HG03521 (cell line): ENCODE measurements at regions not wholly inside any gene's neighbourhood (a gene's known extent, or its start where the extent isn't known, plus 50 kb on each side); places are given as distances from the start of the nearest gene placed in this dataset.
"Not testable (repeated sequence)": the region's sequence is repeated elsewhere in the genome, so short reads cannot be mapped to it uniquely, and the experiment has no call there.

Experiments used
- ATAC-seq: cut with Tn5 transposase; IDR thresholded peaks from one replicate; pipeline ENCODE4 v1.9.1; 2021; ENCODE audit warnings: mild to moderate bottlenecking, moderate library complexity; ENCODE audit not compliant: unreplicated experiment

DNA sequence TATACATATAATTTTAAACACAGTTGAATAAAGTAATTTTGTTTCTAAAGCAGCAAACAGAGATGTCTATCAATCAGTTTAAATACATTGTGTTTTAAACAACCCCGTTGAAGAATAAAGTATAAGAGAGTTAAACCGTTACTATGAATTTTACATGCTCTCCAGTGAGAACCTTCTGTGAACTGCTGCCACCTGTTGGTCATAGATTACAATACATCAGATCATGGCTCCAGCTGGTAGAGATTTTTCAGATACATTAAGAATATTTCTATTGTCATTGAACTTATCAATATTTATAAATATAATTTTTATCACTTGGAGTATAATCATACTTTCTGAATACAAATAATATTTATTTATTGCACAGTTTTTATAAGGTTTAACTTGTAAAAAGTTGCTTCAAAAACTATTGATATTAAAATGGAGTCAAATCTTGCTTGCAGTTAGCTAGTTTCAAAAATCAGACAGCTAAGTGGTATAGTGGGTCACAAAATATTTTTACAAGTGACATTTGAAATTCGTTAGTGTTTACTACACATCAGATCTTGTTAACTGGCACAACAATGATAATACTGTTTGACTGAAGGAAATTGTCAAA, 561.2 kb upstream of the PHF14 start:
- no peak for ATAC-seq

DNA sequence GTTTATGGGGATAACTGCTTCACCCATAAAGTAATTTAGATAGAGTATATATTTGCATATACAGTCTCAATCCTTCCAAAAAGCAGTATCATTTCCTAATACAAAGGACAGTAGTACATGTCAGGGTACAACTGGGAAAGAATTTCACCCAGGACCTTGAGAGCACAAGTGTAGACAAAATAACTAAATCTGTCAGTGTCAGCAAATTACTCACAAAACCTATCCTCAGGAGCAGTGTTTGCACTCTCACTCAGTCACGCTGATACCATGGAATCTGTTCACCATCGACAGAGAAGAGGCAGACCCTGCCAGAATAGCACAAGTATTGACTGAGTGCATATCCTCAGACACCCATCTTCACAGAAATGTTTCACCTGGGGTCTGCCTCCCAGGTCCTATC, 554.7 kb upstream of the PHF14 start:
- no peak for ATAC-seq

DNA sequence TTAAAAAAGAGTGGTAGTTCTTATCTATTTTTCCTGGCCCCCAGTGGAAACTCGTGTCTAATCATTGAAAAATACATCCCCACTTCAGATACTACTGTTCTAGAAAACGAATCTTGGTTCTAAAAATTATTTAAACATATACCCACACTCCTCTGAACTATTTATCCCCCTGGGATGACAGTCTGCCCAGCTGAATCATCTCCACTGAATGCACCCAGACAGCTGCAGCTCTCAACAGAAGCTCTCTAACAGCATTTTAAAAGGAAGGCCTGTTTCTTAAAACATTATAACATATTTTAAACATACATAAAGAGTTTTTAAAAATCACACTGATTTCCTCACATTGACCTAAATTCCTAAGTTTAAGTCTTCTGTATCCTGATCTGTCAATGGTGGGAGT, 544.6 kb upstream of the PHF14 start:
- no peak for ATAC-seq

DNA sequence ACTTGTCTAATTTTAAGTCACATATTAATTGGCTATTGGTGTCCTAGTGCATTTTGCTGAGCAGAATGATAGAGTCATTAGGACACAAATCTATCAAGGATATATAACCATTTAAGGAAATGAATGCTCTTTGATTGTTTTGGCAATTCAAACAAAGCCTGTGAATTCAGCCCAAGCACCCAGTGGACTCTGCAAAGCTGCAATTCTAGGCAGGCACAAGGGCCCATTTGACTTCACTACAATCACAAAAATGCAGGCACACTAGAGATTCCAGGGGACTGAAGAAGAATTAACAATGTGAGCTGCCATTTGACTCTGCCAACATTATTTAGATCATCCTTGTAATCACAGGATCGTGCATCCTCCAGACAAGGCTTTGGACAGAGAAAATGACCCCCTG, 544.2 kb upstream of the PHF14 start:
- no peak for ATAC-seq

DNA sequence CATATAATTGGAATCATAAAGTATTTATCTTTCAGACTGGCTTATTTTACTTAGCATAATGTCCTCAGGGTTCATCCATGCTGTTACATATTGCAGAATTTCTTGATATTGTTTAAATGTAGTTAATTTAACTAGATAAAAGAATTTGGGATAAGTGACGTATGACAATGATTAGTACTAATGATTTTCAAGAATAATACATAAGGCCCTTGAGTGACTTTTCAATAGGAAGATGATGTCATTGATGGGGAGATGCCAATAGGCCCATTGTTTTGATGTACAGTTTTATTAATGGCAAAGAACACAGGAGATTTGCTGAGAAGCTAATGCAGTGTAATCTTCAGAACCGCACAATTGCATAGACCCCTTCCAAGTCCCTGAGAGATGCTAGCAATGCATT, 537.4 kb upstream of the PHF14 start:
- ATAC-seq = no peak

DNA sequence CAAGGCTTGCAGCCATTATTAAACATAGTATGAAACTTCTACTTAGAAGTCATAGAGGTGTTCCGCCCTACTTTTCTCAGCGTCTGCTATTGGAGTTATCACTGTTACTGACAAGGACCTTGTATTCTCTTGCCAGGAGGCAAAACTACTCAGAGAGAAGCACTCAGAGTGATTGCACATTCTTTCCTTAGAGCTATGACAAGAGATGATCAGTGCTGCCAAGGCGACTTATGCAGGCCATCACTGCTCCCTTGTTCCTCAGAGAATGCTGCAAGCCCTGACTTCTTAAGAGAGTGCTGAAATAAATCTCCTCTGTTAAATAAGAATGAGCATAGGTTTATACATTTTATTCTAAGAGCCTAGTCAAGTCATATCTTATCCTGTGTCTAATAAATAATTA, 534.6 kb upstream of the PHF14 start:
- no peak for ATAC-seq

DNA sequence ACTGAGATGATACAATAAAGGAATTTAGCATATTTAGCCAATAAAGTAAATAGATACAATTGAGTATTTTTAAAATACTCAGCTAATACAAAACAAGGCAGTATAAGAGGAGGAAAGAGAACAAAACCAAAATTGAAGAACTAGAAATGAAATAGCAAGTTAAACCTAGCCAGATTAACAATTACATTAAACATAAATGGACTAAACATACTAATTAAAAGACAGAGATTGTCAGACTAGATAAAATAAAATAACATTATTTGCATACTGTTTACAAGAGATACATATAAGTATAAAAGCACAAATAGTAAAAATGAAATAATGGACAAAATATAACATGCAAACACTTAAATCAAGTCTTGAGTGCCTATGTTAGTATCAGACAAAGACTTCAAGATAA, 517.7 kb upstream of the PHF14 start:
- no peak for ATAC-seq

DNA sequence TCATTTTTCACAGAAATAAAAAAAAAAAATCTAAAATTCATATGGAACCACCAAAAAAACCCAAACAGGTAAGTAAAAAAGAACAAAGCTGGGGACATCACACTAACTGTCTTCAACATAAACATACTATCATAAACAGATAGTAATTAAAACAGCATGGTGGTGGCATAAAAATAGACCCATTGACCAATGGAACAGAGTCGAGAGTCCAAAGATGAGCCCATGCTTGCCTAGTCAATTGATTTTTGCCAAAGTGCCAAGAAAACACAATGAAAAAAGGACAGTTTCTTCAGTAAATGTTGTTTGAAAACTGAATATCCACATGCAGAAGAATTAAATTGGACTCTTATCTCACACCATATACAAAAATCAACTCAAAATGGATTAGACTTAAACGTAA, 513.2 kb upstream of the PHF14 start:
- no peak for ATAC-seq

DNA sequence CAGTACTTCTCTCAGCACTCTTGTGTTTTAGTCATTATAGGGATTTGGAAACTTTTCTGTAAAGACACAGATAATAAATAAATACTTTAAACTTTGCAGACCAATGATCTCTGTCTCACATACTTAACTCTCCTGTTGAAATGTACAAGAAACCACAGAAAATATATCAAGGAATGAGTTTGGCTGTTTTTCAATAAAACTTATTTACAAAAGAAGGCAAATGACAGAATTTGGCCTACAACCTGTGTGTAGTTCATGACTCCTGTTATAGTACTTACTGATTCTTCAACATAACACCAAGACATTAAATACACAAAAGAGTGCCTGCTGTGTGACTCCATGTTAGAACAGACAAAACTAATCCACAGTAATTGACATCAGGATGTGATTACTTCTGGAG, 510.0 kb upstream of the PHF14 start:
- no peak for ATAC-seq

DNA sequence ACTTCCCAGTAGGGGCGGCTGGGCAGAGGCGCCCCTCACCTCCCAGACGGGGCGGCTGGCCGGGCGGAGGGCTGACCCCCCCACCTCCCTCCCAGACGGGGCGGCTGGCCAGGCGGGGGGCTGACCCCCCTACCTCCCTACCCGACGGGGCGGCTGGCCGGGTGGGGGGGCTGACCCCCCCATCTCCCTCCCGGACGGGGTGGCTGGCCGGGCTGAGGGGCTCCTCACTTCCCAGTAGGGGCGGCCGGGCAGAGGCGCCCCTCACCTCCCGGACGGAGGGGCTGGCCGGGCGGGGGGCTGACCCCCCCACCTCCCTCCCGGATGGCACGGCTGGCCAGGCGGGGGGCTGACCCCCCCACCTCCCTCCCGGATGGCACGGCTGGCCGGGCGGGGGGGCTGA, 508.1 kb upstream of the PHF14 start:
- ATAC-seq = not testable (repeated sequence)

DNA sequence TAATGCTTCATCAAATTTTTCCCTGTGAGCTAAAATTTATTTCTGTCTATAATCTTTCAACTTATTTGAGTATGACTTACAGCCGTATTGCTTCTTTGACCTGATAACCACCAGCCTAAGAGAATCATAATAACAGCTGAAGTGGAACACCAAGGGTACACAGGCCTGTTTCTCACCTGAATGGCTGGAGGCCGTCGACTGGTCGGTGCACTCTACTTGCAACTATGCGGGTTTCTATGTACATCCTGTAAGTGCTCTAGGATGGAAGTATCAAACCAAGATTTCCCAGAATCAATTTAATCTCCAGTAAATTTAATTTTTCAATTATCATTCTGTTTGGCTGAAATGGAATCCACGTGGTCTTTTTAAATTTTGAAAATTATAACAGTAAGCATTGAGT, 504.8 kb upstream of the PHF14 start:
- ATAC-seq = no peak

DNA sequence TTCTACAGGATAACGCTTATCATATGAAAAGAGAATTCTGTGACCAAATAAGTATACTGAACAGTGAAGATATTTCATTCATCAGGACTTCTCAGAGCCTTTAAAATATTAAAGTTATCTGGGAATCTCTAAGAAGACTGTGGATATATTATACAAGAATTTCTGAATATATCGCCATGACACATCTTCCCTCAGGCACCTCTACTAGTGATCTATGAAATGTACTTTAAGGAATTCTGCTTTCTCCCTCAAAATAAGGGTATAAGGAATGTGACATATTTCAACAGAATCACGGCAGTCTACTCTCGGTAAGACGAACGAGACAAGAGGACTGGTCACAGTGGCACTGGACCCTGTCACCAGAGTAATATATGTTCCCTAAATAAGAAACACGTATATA, 504.2 kb upstream of the PHF14 start:
- ATAC-seq = no peak

DNA sequence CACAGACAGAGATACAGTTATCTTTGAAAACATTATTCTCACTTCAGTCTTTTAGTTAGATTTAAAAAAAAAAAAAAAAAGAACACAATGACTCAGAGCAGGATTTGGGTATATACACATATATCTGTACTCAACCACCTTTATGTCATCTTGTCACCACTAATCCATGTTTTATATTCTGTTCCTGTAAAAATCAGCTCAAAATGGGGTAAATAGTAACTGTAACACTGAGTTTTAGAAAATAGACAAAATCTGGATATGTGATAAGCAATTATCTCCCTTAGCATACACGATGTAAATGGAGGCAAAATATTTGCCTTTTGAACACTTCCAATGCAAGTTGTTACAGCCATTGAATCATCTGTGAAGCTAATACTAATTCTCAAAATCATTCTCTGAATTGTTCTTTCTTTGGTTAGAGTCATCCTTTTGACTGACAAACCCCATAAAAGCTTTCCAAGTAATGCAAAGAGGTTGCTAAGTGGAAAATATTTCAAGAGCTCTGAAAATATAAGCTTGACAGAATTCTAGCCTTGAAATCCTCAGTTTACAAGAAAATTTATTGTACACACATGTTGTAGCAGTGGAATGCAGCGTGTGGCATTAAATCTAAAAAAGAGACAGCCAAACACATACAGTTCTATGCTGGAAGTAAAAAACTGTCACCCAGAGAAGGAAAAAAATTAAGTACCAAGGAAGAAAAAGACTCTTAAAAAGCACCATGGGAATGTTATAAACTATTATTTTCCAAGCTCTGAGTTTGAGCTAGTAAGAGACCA, 502.2 kb upstream of the PHF14 start:
- ATAC-seq = no peak

DNA sequence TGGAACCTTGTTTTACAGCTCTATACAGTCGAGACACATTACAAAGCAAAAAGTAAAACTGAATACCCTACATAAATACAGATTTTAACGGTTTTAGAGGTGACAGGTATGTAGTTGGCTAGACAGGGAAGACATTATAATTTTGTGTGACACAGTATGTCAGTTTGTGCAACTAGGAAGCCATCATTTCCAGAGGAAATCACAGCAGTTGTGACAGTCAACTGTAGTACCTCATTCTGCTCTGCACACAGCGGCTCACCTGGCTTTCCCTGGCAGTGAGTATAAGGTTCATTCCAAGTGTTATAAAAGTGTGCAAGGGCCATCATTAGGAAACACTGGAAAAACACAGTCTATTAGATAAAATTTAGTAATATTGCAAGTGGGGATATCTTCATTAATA, 501.6 kb upstream of the PHF14 start:
- ATAC-seq = no peak

DNA sequence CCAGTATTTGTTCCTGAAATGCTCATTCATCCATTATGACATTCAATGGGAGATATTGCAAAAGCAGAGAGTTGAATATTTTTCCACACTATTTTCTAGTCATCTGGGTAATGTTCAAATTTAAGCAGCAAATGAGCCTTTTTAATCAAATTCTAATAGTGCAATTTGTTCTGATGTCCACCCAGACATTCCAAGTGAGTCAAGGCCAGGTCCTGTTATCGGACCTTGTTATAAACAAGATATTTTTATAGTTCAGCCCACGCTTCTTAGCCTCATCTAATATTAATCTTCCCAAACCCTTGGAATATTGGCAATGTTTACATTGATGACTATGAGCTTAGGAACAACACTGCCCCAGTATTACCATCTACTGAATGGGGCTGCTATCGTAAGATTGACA, 500.1 kb upstream of the PHF14 start:
- ATAC-seq = no peak

DNA sequence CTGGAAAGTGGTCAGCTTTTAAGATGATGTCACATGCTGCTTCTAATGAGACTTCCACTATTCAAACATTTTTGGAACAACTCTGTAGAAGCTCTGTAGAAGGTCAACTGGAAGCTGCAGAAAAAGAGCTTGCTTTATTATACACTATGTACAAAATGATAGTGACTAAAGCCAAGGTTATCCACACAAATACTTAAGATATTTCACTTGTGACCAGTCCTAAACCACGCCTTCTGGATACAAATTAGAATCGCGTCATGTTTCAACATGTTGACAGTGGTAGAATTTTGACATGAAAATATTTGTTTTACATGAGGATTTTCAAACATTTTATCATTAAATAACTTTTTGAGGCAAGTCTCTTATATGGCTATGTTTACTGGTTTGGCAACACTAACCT, 499.6 kb upstream of the PHF14 start:
- no peak for ATAC-seq

DNA sequence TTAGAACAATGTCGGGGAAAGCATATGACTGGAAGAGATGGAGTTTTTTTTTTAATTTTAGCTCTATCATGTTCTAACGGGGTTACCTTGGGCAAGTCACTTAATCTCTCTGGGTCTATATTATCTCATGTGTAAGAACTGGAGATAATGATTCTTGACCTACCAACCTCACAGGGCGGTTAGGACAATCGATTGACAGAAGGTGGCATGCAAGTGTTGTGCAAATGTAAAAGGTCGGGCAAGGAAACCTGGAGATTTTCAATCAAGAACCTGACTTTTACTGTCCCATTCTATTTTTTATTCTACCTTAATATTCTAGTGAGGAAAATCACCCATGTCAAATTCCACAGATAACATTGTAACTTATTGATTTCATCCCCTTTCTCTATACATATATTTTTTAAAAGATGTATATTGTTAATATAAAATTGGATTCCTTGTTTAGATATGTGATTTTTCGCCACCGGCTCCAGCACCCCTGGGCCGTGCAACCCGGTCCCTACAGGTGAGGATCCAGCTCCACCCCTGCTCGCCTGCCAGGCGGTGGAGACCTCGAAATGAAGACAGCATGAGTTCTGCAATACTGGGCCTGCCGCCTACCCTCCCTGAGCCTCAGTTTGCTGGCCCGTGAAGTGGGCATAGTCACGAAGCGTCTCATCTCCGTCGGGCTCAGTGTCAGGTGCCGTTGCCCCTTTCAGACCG, 497.6 kb upstream of the PHF14 start:
- no peak for ATAC-seq

DNA sequence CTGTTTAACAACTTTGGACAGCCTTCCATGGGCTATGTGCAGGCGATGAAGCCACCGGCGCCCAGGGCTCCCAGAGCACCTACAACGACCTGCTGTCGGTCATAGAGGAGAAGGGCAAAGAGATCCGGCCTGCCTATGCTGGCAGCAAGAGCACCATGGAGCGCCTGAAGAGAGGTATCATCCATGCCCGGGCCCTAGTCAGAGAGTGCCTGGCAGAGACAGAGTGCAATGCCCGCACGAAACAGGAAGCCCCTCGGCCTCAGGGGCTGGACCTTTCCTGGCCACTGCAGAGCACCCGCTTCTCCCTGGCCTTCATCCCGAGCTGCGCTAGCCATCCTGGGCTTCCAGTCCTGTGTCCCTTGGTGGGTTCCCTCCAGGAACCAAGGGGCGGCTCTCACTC, 497.0 kb upstream of the PHF14 start:
- ATAC-seq = no peak

DNA sequence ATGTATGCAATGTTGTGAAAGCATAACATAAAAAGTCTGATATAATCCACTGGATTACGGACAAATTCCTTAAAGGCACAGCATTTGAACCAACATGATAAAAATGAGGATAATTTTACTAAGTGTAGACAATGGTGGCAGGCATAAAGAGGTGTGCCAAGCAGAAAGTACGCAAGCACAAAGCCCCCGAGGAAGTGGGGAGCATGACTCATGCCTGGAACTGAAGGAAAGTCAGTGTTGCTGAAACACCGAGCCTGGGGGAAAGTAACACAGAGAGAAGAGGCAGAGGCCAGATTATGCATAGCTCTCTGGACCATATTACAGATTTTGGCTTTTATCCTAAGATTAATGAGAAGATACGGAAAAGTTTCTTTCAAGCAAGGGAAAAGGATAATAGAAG, 490.0 kb upstream of the PHF14 start:
- ATAC-seq = no peak

DNA sequence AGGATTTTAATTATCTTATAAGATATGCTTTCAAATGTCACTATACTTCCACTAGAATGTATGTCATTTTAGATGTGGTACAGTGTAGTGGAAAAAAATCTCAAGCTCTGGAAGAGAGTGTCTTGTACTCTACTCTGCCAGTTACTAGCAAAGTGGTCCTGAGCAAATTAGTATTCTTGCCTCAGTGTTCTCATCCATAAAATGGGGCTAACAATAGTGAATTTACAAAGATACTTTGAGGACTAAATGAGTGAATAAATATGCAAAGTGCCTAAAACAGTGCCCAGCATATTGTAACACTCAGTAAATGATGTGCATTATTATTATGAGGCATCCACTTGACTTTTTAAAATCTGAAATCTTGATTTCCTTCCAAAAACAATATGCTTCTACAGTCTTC, 488.9 kb upstream of the PHF14 start:
- no peak for ATAC-seq

DNA sequence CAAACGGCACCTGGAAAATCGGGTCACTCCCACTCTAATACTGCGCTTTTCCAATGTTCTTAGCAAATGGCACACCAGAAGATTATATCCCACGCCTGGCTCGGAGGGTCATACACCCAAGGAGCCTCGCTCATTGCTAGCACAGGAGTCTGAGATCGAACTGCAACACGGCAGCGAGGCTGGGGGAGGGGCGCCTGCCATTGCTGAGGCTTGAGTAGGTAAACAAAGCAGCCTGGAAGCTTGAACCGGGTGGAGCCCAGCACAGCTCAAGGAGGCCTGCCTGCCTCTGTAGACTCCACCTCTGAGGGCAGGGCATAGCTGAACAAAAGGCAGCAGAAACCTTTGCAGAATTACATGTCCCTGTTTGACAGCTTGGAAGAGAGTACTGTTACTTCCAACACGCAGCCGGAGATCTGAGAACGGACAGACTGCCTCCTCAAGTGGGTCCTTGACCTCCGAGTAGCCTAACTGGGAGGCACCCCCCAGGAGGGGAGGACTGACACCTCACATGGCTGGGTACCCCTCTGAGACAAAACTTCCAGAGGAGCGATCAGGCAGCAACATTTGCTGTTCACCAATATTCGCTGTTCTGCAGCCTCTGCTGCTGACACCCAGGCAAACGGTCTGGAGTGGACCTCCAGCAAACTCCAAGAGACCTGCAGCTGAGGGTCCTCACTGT, 472.3 kb upstream of the PHF14 start:
- ATAC-seq = not testable (repeated sequence)

DNA sequence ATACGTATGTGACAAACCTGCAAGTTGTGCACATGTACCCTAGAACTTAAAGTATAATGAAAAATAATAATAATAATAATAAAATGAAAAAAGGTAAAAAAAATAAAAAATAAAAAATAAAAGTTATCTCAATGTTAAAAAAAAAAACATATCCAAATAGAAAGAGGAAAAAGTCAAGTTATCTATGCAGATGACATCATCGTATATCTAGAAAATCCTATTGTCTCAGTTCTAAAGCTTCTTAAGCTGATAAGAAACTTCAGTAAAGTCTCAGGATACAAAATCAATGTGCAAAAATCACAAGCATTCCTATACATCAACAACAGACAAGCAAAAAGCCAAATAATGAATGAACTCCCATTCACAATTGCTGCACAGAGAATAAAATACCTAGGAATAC, 466.6 kb upstream of the PHF14 start:
- ATAC-seq = no peak
